ENCODE measurements at regions not wholly inside any gene's neighbourhood (a gene's known extent, or its start where the extent isn't known, plus 50 kb on each side); places are given as distances from the start of the nearest gene placed in this dataset.

- in situ Hi-C loops (cut with HindIII; ENCODE audit: low sequenced_read_pairs): no loop called here
Measured at GRCh38 chr13:111394211-111394922, 73.9 kb downstream of the TEX29 start.

- in situ Hi-C loops (cut with HindIII; ENCODE audit: low sequenced_read_pairs): no loop called here
Measured at GRCh38 chr13:111395511-111396393, 75.3 kb downstream of the TEX29 start.

GRCh38 chr13:111396457-111396856, 76.0 kb downstream of the TEX29 start:
- in situ Hi-C loops (cut with HindIII; ENCODE audit: low sequenced_read_pairs): no loop called here

GRCh38 chr13:111397202-111397880, 76.9 kb downstream of the TEX29 start:
- in situ Hi-C loops (cut with HindIII; ENCODE audit: low sequenced_read_pairs): no loop called here

DNA sequence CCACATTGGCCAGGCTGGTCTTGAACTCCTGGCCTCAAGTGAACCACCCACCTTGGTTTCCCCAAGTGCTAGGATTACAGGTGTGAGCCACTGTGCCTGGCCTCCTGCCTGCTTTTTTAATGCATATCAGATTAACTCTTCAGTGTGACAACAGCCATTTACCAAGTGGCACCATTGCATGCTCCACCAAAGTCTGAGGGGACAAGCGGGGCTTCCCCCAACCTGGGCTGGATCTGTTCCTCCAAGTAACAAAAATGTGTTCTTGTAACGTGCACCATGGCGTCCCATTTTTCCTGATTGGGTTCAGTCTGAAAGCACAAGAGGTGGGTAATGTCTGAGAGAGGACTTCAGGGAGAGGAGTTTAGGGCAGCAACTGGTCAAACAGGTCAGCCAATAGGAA, 77.8 kb downstream of the TEX29 start:
- in situ Hi-C loops (cut with HindIII; ENCODE audit: low sequenced_read_pairs): no loop called here

DNA sequence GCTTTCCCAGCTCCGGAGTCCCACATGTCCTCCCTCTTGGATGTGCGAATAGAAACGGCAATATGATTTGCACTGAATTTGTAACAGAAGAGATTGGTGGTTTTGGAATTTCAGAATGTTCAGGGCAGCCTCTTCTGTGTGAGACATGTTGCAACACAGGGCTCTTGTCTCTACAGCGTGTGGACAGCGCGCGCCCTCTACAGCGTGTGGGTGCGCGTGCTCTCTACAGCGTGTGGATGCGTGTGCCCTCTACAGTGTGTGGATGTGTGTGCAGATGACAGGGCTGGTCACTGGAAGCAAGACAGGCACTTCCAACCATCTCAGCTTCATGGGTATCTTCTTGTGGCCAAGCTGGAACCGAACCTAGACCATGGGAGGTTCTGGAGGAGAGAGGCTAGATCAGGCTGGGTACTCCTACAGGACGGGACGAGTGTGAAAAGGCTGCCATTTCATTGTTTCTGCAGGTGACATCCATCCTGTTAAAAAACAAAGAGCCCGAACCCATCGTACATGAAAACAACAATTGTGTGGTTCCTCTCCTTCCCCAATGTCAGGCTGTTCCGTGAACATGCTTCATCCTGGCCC, 78.4 kb downstream of the TEX29 start:
- in situ Hi-C loops (cut with HindIII; ENCODE audit: low sequenced_read_pairs): no loop called here

DNA sequence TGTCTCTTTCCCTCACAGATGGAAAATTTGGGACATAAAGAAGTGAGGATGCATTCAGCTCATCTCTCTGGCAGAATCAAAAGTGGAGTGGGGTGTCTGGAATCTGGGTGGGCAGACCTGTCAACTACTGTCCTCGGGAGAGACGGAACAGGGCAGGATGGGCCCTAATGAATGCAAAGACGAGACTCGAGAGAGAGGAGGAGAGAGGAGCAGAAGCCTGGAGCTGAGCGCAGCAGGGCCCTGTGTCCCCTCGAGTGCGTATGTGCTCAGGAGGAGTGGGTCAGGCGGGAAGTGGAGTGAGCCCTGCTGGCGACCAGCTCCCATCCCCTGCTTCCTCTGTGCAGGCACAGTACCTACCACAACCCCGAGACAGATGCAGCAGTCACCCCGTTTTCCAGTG, 78.9 kb downstream of the TEX29 start:
- in situ Hi-C loops (cut with HindIII; ENCODE audit: low sequenced_read_pairs): no loop called here

GRCh38 chr13:111399776-111400538, 79.5 kb downstream of the TEX29 start:
- in situ Hi-C loops (cut with HindIII; ENCODE audit: low sequenced_read_pairs): no loop called here

- in situ Hi-C loops (cut with HindIII; ENCODE audit: low sequenced_read_pairs): no loop called here
Measured at GRCh38 chr13:111401151-111401550, 80.7 kb downstream of the TEX29 start.

GRCh38 chr13:111401755-111402154, 81.3 kb downstream of the TEX29 start:
- in situ Hi-C loops (cut with HindIII; ENCODE audit: low sequenced_read_pairs): no loop called here

DNA sequence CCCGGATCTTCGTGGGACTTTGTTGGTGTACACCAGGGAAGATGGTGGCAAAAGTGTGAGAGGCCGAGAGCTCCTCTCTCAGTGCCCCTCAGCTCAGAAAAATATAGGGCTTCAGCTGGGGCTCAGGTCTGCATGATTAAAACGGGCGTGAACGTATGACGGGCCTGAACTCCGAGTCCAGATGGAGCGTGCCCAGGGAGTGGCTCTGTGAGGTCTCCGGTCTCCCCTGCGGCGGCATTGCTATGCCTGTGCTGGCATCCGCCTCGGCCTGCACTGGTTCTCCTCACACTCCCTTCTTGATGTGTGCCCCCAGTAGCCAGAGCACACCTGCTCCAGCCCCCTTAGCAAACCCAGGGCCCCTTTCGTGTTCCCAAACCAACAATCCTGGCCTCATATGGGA, 82.0 kb downstream of the TEX29 start:
- in situ Hi-C loops (cut with HindIII; ENCODE audit: low sequenced_read_pairs): no loop called here

DNA sequence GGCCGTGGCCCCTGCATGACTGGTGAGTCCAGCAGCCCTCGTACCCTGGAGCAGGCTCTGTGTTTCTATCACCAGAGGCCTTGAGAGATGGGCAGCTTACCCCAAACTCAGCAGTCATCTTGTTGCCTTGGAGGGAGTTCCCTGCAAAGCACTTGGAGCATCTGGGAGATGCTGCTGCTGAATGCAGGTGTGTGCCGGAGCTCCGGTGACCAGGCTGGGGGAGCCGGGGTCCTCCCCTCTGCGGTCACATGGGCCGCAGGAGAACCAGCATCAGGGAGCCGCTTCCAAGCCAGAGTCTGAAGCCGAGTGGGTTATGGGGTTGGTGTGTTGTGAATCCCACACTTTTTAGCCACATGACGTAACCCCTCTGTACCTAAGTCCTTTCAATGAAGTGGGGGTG, 82.8 kb downstream of the TEX29 start:
- in situ Hi-C loops (cut with HindIII; ENCODE audit: low sequenced_read_pairs): no loop called here

- in situ Hi-C loops (cut with HindIII; ENCODE audit: low sequenced_read_pairs): no loop called here
Measured at GRCh38 chr13:111404746-111405145, 84.3 kb downstream of the TEX29 start.

DNA sequence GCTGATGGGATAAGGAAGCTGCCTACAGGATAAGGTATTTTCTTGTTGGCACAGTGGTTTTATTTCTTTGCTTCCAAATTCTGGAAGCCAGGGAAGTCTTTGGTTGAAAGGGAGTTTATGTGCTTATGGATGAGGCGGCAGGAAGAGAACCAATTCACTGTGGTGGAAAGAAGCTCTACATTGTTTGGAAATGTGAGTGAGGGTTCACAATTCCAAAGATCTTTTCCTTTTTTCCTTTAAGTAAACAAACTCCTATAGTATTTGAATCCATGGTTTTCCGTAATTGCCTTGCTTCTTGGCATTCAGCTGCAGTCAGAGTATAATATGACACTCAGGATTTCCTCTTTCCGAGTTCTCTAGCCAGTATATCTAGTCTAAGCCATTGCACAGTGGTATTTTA, 86.2 kb downstream of the TEX29 start:
- in situ Hi-C loops (cut with HindIII; ENCODE audit: low sequenced_read_pairs): no loop called here

DNA sequence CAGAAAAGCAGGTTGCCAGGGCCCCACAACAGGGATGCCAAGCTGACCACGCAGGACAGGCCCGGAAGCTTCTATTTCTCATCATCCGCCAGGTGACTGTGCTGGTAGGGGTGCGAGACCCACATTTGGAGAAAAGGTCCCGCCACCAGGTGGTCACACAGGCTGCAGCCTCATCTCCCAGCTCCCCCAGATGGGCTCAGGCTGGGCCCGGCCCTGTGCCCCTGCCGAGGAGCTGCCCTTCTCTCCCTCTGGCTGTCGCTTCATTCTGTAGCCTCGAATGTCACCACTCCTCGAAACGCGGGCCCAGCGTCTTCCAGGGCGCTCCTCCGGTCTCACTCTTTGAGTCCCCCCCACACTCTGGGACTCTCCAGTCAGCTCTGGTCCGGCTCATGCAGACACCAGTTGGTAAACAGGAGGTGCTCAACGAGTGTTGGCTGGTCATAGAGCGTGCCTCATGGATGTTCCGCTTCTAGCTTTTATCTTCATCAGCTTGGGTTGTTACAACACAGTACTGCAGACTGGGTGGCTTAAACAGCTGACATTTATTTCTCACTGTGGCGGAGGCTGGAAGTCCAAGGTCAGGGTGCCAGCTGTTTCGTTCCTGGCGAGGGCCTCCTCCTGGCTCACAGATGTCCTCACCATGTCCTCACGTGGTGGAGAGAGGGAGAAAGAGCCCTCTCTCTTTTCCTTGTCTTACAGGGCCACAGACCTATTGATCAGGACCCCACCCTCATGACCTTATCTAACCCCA, 87.1 kb downstream of the TEX29 start:
- in situ Hi-C loops (cut with HindIII; ENCODE audit: low sequenced_read_pairs): no loop called here

- in situ Hi-C loops (cut with HindIII; ENCODE audit: low sequenced_read_pairs): no loop called here
Measured at GRCh38 chr13:111409413-111409812, 89.0 kb downstream of the TEX29 start.

DNA sequence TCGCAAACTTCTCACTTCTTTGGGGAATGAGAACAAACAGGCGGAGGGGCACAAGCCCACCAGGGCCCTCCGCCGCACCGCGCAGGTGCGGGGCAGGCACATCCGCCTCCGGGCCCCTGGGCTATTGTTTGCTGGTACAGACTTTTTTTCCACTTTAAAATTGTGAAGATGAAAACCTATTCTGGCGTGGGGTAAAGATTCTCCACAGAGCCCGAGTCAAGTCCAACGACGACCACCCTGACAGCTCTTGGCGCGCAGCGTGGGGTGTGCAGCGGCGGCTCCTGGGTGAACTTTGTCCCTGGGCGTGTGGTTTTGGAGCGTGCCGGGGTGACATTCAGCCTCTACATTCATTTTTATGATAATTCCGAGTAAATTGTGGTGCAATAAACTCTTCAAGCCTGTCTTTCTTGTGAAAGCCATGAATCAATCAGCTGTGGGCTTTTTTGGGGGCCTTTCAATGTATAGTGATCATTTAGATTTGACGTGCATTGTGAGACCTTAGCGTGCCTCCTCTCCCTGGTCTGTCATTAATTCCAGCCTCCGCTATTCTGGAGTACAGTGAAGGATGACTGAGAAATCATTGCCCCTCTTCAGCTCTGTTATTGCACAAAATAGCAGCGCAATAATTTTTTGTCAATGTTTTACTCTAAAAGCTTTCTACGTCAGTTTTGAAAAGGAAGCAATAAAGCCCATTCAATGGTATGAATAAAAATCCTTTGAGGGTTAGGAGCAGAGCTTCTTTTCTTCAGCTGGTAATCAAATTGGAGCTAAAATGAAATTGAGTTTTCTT, 90.0 kb downstream of the TEX29 start:
- in situ Hi-C loops (cut with HindIII; ENCODE audit: low sequenced_read_pairs): no loop called here

GRCh38 chr13:111411151-111411858, 90.9 kb downstream of the TEX29 start:
- in situ Hi-C loops (cut with HindIII; ENCODE audit: low sequenced_read_pairs): no loop called here
